H1 (cell line): ENCODE measurements at regions not wholly inside any gene's neighbourhood (a gene's known extent, or its start where the extent isn't known, plus 50 kb on each side); places are given as distances from the start of the nearest gene placed in this dataset.

Experiments
- CHD1 ChIP-seq: IDR thresholded peaks from 2 replicates; pipeline ENCODE4 v1.6.1; 2012; ENCODE audit warnings: low read depth, low read length, improper control_type of control experiment
- FOSL1 ChIP-seq: IDR thresholded peaks from 2 replicates; pipeline ENCODE4 v1.6.1; 2011; ENCODE audit warnings: mild to moderate bottlenecking, low read depth, low read length, moderate library complexity; ENCODE audit not compliant: insufficient read depth
- JUN ChIP-seq: IDR thresholded peaks from 2 replicates; pipeline ENCODE4 v1.6.1; 2011; ENCODE audit warnings: low read depth, mild to moderate bottlenecking, improper control_type of control experiment, low read length
- NRF1 ChIP-seq: IDR thresholded peaks from 2 replicates; pipeline ENCODE4 v1.6.1; 2011; ENCODE audit warnings: mild to moderate bottlenecking, low read depth, low read length, improper control_type of control experiment
- POLR2AphosphoS5 ChIP-seq: IDR thresholded peaks from 2 replicates; pipeline ENCODE4 v1.6.1; 2011; ENCODE audit warnings: low read depth, low read length
- SIN3A ChIP-seq, 2 experiments: IDR thresholded peaks in 1 of 2; conservative IDR thresholded peaks in 1 of 2; 2 replicates each; pipeline ENCODE4 v1.6.1; 2011 to 2012; ENCODE audit warnings: low read length in 2 of 2, improper control_type of control experiment in 1 of 2, low read depth in 1 of 2, mild to moderate bottlenecking in 1 of 2
- SIX5 ChIP-seq: IDR thresholded peaks from 2 replicates; pipeline ENCODE4 v1.6.1; 2011; ENCODE audit warnings: mild to moderate bottlenecking, low read depth, low read length
- SUZ12 ChIP-seq: fragments of 200-600 bp; sonication (generic); IDR thresholded peaks from 2 replicates; pipeline ENCODE4 v1.6.1; 2012; ENCODE audit warnings: mild to moderate bottlenecking, inconsistent platforms, low read length, moderate library complexity, mixed read lengths
- TAF7 ChIP-seq: optimal IDR thresholded peaks from 2 replicates; pipeline ENCODE3; 2011; ENCODE audit warnings: low read depth, mild to moderate bottlenecking, inconsistent platforms, low read length, moderate library complexity, borderline replicate concordance
- TF ChIP-seq, protein P1 (sequence below): fragments of 300-600 bp; sonication (generic); IDR thresholded peaks from 2 replicates; pipeline ENCODE4 v1.7.1; 2012; ENCODE audit warnings: low read length, moderate library complexity, mild to moderate bottlenecking, inconsistent platforms; ENCODE audit not compliant: insufficient replicate concordance
- TF ChIP-seq, protein P2 (sequence below): IDR thresholded peaks from 2 replicates; pipeline ENCODE4 v1.6.1; 2011; ENCODE audit warnings: low read depth, mild to moderate bottlenecking, low read length; ENCODE audit not compliant: insufficient read depth

GRCh38 chr2:107569496-107569895, 257.2 kb upstream of the RGPD4 start (continued):
- TF ChIP-seq, protein P1, sequence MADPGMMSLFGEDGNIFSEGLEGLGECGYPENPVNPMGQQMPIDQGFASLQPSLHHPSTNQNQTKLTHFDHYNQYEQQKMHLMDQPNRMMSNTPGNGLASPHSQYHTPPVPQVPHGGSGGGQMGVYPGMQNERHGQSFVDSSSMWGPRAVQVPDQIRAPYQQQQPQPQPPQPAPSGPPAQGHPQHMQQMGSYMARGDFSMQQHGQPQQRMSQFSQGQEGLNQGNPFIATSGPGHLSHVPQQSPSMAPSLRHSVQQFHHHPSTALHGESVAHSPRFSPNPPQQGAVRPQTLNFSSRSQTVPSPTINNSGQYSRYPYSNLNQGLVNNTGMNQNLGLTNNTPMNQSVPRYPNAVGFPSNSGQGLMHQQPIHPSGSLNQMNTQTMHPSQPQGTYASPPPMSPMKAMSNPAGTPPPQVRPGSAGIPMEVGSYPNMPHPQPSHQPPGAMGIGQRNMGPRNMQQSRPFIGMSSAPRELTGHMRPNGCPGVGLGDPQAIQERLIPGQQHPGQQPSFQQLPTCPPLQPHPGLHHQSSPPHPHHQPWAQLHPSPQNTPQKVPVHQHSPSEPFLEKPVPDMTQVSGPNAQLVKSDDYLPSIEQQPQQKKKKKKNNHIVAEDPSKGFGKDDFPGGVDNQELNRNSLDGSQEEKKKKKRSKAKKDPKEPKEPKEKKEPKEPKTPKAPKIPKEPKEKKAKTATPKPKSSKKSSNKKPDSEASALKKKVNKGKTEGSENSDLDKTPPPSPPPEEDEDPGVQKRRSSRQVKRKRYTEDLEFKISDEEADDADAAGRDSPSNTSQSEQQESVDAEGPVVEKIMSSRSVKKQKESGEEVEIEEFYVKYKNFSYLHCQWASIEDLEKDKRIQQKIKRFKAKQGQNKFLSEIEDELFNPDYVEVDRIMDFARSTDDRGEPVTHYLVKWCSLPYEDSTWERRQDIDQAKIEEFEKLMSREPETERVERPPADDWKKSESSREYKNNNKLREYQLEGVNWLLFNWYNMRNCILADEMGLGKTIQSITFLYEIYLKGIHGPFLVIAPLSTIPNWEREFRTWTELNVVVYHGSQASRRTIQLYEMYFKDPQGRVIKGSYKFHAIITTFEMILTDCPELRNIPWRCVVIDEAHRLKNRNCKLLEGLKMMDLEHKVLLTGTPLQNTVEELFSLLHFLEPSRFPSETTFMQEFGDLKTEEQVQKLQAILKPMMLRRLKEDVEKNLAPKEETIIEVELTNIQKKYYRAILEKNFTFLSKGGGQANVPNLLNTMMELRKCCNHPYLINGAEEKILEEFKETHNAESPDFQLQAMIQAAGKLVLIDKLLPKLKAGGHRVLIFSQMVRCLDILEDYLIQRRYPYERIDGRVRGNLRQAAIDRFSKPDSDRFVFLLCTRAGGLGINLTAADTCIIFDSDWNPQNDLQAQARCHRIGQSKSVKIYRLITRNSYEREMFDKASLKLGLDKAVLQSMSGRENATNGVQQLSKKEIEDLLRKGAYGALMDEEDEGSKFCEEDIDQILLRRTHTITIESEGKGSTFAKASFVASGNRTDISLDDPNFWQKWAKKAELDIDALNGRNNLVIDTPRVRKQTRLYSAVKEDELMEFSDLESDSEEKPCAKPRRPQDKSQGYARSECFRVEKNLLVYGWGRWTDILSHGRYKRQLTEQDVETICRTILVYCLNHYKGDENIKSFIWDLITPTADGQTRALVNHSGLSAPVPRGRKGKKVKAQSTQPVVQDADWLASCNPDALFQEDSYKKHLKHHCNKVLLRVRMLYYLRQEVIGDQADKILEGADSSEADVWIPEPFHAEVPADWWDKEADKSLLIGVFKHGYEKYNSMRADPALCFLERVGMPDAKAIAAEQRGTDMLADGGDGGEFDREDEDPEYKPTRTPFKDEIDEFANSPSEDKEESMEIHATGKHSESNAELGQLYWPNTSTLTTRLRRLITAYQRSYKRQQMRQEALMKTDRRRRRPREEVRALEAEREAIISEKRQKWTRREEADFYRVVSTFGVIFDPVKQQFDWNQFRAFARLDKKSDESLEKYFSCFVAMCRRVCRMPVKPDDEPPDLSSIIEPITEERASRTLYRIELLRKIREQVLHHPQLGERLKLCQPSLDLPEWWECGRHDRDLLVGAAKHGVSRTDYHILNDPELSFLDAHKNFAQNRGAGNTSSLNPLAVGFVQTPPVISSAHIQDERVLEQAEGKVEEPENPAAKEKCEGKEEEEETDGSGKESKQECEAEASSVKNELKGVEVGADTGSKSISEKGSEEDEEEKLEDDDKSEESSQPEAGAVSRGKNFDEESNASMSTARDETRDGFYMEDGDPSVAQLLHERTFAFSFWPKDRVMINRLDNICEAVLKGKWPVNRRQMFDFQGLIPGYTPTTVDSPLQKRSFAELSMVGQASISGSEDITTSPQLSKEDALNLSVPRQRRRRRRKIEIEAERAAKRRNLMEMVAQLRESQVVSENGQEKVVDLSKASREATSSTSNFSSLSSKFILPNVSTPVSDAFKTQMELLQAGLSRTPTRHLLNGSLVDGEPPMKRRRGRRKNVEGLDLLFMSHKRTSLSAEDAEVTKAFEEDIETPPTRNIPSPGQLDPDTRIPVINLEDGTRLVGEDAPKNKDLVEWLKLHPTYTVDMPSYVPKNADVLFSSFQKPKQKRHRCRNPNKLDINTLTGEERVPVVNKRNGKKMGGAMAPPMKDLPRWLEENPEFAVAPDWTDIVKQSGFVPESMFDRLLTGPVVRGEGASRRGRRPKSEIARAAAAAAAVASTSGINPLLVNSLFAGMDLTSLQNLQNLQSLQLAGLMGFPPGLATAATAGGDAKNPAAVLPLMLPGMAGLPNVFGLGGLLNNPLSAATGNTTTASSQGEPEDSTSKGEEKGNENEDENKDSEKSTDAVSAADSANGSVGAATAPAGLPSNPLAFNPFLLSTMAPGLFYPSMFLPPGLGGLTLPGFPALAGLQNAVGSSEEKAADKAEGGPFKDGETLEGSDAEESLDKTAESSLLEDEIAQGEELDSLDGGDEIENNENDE, result no peak
- no peak for TF ChIP-seq SIN3A (conservative IDR thresholded peaks at IDR 0.05 in 1 of 2, IDR thresholded peaks at IDR 0.05 in 1 of 2; ENCODE audit: low read depth in 1 of 2, low read length in 2 of 2)
- TF ChIP-seq, protein P2, sequence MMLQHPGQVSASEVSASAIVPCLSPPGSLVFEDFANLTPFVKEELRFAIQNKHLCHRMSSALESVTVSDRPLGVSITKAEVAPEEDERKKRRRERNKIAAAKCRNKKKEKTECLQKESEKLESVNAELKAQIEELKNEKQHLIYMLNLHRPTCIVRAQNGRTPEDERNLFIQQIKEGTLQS, result no peak
- no peak for TF ChIP-seq SUZ12
- no peak for TF ChIP-seq NRF1
- TF ChIP-seq CHD1, result no peak
- no peak for TF ChIP-seq SIX5
- TF ChIP-seq POLR2AphosphoS5, result no peak
- no peak for TF ChIP-seq FOSL1
- TF ChIP-seq TAF7, result no peak
- TF ChIP-seq JUN, result no peak
